ENCODE measurements at regions not wholly inside any gene's neighbourhood (a gene's known extent, or its start where the extent isn't known, plus 50 kb on each side); places are given as distances from the start of the nearest gene placed in this dataset.
"Not testable (repeated sequence)": the region's sequence is repeated elsewhere in the genome, so short reads cannot be mapped to it uniquely, and the experiment has no call there.

- DNase-seq (ENCODE audit: low read depth), result no peak
Observed at GRCh38 chr20:19114410-19114809, 98.0 kb upstream of the SLC24A3 start.

- DNase-seq (ENCODE audit: low read depth), result no peak
Observed at GRCh38 chr20:19115581-19115980, 96.9 kb upstream of the SLC24A3 start.

DNA sequence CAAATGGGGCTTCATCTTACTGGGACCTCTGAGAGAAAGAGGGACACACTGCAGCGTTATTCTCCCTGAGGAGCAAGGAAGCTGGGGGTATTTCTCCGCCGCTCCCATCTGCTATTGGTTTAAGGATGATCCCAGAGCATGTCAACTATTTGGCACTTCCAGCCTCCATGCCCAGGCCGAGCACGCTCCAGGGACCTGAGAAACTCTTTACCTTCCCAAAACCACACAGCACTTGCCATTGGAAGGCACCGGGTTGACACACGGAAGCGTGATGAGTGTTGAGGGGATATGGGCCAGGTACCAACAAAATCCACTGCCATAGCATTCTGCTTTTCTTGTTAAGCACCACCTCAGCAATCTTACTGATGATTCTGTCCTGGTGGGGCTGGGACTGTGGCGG, 92.4 kb upstream of the SLC24A3 start:
- DNase-seq (ENCODE audit: low read depth), result no peak

DNA sequence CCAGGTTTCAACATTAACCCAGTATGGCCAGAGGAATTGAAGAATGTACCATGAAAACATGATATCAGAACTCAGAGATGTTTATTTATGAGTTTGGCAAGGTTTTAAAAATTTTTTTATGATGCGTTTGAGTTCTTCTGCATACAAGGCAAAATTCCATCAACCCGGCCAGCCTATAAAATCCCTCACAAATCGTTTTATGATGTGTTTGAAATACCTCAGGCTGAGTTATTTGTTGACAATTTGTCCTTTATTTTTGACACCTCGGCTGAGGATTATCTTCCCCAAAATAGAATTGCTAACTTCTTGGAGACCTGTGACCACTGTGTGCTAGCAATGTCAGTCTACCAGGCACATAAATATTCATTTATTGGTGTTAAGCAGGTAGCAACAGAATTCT, 91.9 kb upstream of the SLC24A3 start:
- peak; percentile 9 for DNase-seq (ENCODE audit: low read depth)

DNA sequence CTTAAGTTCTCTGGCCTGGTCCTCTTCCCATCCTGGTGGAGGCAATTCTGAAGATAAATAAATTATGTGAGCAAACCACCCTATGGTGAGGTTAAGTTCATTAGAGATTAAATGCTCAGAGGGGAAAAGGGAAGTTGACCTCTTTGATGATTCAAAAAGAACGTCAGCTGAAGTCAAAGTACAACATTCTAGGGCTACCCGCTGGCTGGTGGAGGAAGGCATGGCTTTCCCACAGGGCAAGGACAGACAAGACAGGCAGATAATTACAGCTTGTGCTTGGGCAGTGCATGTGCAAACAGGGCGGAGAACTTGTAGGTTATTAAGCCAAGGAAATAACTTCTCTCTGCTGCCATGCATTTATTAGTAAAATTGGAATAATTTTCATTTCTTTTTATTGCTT, 91.0 kb upstream of the SLC24A3 start:
- no peak for DNase-seq (ENCODE audit: low read depth)

GRCh38 chr20:19121916-19122315, 90.5 kb upstream of the SLC24A3 start:
- no peak for DNase-seq (ENCODE audit: low read depth)

- DNase-seq (ENCODE audit: low read depth), result no peak
Observed at GRCh38 chr20:19122395-19122794, 90.0 kb upstream of the SLC24A3 start.

- no peak for DNase-seq (ENCODE audit: low read depth)
Observed at GRCh38 chr20:19125508-19125907, 86.9 kb upstream of the SLC24A3 start.

- no peak for DNase-seq (ENCODE audit: low read depth)
Observed at GRCh38 chr20:19129306-19129705, 83.1 kb upstream of the SLC24A3 start.

DNA sequence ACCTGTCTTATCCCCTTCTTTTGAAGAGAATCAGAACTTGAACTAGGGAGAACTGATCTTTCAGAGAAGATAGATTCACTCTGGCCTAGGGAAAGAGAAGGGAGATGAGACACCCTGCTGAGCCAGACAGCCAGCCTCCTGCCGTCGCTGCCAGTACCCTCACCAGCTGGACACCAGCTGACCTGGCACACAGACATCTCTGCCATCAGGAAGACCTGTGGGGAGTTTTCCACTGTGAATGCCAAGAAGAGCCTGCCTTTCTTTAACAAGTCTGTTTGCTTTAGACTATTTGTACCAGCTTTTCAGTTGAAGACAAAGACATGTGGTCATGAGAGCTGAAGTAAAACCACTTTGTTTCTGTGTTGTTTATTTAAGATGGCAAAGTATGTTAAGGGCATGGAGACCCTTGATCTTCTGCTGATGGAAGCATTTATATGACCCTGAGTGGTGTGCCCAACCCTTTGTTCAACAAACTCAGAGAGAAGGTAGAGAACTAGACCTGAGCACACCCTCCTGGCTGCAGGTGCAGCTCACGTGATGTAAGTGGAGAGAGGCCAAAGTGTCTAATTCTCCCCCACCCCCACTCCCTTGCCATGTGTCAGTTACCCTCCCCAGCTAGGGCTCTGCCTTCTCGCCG, 82.3 kb upstream of the SLC24A3 start:
- no peak for DNase-seq (ENCODE audit: low read depth)

- no peak for DNase-seq (ENCODE audit: low read depth)
Observed at GRCh38 chr20:19130613-19130984, 81.8 kb upstream of the SLC24A3 start.

GRCh38 chr20:19137641-19138040, 74.8 kb upstream of the SLC24A3 start:
- no peak for DNase-seq (ENCODE audit: low read depth)

DNA sequence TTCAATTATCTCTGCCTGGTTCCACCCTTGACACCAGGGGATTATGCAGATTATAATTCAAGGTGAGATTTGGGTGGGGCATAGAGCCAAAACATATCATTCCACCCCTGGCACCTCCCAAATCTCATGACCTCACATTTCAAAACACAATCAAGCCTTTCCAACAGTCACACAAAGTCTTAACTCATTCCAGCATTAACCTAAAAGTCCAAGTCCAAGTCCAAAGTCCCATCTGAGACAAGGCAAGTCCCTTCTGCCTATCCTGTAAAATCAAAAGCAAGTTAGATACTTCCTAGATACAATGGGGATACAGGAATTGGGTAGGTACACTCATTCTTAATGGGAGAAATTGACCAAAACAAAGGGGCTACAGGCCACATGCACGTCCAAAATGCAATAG, 73.7 kb upstream of the SLC24A3 start:
- DNase-seq (ENCODE audit: low read depth), result no peak

DNA sequence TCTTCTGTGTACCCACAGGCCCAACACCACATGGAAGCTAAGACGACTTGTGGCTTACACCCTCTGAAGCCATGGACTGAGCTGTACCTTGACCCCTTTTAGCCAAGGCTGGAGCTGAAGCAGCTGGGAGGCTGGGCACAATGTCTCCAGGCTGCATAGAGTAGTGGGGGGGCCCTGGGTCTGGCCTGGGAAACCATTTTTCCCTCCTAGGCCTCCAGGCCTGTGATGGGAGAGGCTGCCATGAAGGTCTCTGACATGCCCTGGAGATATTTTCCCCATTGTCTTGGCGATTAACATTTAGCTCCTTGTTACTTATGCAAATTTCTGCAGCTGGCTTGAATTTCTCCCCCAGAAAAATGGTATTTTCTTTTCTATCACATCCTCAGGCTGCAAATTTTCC, 72.9 kb upstream of the SLC24A3 start:
- DNase-seq (ENCODE audit: low read depth), result not testable (repeated sequence)

GRCh38 chr20:19141998-19142397, 70.4 kb upstream of the SLC24A3 start:
- DNase-seq (ENCODE audit: low read depth), result no peak

DNA sequence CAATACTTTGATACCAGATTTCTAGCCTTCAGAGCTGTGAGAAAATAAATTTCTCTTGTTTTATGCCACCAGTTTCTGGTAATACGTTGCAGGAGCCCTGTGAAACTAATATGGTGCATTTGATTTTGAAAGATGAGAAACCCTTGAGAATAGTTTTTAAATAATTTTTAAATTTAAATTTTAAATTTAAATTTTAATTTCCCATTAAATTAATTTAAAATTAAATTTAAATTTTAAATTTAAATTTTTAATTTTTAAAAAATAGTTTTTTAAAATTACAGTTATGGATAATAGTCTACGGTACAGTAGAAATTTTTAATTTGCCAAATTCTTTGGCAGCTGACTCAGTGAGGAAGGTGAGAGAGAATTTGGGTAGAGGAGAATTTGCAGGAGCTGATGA, 68.6 kb upstream of the SLC24A3 start:
- no peak for DNase-seq (ENCODE audit: low read depth)

GRCh38 chr20:19161336-19161735, 51.1 kb upstream of the SLC24A3 start:
- no peak for DNase-seq (ENCODE audit: low read depth)

All from EH (cell line).